HFF-Myc (cell line): ENCODE measurements at regions not wholly inside any gene's neighbourhood (a gene's known extent, or its start where the extent isn't known, plus 50 kb on each side); places are given as distances from the start of the nearest gene placed in this dataset.

Source experiments
- DNase-seq: peaks from one replicate; pipeline ENCODE4 v3.0.0-alpha.2; 2011; ENCODE audit warnings: low read depth; ENCODE audit errors: extremely low read depth
- H3K4me3 ChIP-seq: replicated peaks from 2 replicates; pipeline ENCODE4 v1.5.1; 2011; ENCODE audit warnings: low read depth, mild to moderate bottlenecking, control low read depth, low read length
- TF ChIP-seq, protein P1 (sequence below): IDR thresholded peaks from 2 replicates; pipeline ENCODE4 v1.5.1; 2012; ENCODE audit warnings: mild to moderate bottlenecking, low read depth, low read length, control low read depth; ENCODE audit errors: missing control alignments

DNA sequence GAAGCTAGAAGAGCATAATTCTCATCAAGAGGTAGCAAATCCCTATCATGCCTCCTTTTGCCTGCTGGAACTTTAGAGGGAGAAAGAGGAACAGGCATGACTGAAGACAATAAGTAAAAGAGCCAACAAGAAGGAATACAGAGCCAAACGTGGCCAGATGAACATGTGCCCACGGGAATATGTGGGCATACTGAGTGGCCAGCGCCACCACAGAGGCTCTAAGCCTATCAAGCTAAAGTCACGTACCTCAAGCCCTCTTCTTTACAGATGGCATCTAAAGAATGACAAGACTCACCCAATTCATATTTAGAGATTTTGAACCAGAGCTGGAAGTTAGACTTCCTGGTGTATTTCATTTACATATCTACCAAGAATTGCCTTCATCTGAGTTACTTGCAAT is 59.9 kb upstream of the ITGA4 start:
- TF ChIP-seq, protein P1, sequence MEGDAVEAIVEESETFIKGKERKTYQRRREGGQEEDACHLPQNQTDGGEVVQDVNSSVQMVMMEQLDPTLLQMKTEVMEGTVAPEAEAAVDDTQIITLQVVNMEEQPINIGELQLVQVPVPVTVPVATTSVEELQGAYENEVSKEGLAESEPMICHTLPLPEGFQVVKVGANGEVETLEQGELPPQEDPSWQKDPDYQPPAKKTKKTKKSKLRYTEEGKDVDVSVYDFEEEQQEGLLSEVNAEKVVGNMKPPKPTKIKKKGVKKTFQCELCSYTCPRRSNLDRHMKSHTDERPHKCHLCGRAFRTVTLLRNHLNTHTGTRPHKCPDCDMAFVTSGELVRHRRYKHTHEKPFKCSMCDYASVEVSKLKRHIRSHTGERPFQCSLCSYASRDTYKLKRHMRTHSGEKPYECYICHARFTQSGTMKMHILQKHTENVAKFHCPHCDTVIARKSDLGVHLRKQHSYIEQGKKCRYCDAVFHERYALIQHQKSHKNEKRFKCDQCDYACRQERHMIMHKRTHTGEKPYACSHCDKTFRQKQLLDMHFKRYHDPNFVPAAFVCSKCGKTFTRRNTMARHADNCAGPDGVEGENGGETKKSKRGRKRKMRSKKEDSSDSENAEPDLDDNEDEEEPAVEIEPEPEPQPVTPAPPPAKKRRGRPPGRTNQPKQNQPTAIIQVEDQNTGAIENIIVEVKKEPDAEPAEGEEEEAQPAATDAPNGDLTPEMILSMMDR = no peak
- H3K4me3 ChIP-seq = no peak overlapping the region
- DNase-seq = no peak

DNA sequence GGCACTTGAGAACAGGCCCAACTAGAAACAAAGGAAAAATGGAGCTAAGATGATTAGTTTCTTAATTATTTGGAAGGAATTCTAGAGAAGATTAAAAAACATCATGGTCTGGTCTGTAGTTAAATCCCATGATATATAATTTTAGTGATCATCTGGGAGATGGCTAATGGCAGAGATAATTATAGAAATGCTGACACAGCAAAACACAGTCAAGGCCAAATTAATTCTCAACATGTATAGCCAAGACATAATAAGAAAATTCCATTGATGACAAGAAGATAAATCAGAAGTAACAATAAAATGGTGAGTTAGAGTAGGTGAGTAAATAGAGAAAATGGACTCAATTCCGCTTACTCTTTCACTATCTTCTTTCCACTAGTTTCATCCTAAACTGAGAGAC is 59.2 kb upstream of the ITGA4 start:
- TF ChIP-seq, protein P1 = no peak
- DNase-seq = no peak
- H3K4me3 ChIP-seq = no peak overlapping the region

DNA sequence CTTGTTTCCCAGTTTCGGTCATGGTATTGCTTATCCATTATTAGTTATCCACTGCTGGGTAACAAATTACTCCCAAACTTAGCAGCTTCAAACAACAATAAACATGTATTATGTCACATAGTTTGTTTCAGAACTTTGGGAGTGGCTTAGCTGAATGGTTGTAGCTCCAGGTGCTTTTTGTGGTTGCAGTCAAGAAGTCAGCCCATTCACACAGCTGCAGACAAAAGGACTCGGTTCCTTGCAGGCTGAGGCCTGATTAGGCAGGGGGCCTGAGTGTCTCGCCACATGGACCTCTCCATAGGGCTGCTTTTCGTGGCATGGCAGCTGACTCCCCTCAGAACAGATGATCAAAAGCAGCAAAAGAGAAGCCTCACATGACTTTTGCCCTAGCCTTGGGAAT is 58.2 kb upstream of the ITGA4 start:
- TF ChIP-seq, protein P1 = no peak
- no peak overlapping the region for H3K4me3 ChIP-seq
- DNase-seq = no peak

DNA sequence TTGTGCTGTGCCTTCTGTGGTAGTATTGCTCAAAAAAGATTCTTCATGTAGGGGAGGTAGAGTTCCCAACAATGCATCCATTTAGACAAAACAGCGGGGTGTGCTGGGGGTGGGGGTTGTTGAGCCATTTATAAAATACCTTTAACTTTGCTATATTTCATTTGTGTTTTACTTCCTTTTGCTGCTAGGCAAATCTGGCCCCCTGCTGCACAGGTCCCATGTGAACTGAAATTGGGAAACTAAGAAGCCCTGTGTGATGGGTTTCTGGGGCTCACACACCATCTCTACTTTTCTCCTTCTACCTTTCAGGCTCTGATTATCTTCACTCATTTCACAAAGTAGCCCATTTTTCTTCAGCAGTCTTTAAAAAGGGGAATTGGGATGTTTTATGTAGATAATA is 52.7 kb upstream of the ITGA4 start:
- no peak for DNase-seq
- TF ChIP-seq, protein P1 = no peak

DNA sequence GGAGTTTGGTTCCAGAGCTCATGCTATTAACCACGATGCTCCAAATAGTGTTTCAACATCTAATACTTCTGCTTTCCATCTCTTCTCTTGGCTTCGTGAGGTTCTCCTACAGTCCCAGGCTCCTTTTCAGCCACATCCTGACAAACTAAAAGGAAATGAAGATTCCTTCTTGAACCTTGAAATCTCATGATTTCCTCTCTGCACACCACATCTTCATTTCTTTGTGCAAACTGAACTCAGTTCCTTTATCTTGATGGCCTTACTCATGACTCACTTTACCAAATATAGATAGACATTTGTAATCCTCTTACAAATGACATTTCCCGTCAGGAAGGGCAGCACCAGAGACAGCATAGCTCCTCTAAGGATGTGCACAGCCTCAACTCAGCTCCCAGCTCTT is 50.0 kb upstream of the ITGA4 start:
- no peak for DNase-seq
- TF ChIP-seq, protein P1 = no peak

More for the DNA sequence above, 52.7 kb upstream of the ITGA4 start:
- no peak overlapping the region for H3K4me3 ChIP-seq

More for the DNA sequence above, 50.0 kb upstream of the ITGA4 start:
- no peak overlapping the region for H3K4me3 ChIP-seq
